ENCODE measurements at regions not wholly inside any gene's neighbourhood (a gene's known extent, or its start where the extent isn't known, plus 50 kb on each side); places are given as distances from the start of the nearest gene placed in this dataset.

- TF ChIP-seq CHD7 (IDR thresholded peaks at IDR 0.05; ENCODE audit: insufficient replicate concordance, low read length): no peak
- TF ChIP-seq EP300 (IDR thresholded peaks at IDR 0.05; ENCODE audit: borderline replicate concordance in 1 of 2, low read depth in 2 of 2, low read length in 2 of 2): no peak
- TF ChIP-seq FOSL1 (IDR thresholded peaks at IDR 0.05; ENCODE audit: insufficient read depth, low read depth, low read length): no peak
- TF ChIP-seq SIRT6 (IDR thresholded peaks at IDR 0.05; ENCODE audit: low read length): no peak
- TF ChIP-seq MAX (IDR thresholded peaks at IDR 0.05): no peak
- no peak for TF ChIP-seq E2F6 (IDR thresholded peaks at IDR 0.05)
Observed at GRCh38 chr2:44093970-44094369, 74.7 kb upstream of the PPM1B start (continued).
